ENCODE measurements at regions not wholly inside any gene's neighbourhood (a gene's known extent, or its start where the extent isn't known, plus 50 kb on each side); places are given as distances from the start of the nearest gene placed in this dataset.
"Not testable (repeated sequence)": the region's sequence is repeated elsewhere in the genome, so short reads cannot be mapped to it uniquely, and the experiment has no call there.

DNA sequence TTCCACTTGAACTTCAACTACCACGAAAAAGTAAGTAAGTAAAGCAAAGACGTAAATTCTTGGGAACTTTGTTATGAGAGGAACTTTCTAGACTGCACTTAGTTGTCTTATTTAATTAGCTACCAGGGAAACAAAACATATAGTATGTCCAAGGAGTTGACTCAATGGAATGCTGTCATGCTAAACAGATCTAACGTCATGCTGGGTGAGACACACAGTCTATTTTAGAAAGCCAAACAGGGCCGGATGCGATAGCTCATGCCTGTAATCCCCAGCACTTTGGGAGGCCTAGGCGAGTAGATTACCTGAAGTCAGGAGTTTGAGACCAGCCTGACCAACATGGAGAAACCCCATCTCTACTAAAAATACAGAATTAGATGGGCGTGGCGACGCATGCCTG is 140.6 kb upstream of the RRN3 start:
- TF ChIP-seq, protein P1, sequence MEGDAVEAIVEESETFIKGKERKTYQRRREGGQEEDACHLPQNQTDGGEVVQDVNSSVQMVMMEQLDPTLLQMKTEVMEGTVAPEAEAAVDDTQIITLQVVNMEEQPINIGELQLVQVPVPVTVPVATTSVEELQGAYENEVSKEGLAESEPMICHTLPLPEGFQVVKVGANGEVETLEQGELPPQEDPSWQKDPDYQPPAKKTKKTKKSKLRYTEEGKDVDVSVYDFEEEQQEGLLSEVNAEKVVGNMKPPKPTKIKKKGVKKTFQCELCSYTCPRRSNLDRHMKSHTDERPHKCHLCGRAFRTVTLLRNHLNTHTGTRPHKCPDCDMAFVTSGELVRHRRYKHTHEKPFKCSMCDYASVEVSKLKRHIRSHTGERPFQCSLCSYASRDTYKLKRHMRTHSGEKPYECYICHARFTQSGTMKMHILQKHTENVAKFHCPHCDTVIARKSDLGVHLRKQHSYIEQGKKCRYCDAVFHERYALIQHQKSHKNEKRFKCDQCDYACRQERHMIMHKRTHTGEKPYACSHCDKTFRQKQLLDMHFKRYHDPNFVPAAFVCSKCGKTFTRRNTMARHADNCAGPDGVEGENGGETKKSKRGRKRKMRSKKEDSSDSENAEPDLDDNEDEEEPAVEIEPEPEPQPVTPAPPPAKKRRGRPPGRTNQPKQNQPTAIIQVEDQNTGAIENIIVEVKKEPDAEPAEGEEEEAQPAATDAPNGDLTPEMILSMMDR (IDR thresholded peaks at IDR 0.05; ENCODE audit: low read depth, low read length, missing input control) = not testable (repeated sequence)
- TF ChIP-seq, protein P2, sequence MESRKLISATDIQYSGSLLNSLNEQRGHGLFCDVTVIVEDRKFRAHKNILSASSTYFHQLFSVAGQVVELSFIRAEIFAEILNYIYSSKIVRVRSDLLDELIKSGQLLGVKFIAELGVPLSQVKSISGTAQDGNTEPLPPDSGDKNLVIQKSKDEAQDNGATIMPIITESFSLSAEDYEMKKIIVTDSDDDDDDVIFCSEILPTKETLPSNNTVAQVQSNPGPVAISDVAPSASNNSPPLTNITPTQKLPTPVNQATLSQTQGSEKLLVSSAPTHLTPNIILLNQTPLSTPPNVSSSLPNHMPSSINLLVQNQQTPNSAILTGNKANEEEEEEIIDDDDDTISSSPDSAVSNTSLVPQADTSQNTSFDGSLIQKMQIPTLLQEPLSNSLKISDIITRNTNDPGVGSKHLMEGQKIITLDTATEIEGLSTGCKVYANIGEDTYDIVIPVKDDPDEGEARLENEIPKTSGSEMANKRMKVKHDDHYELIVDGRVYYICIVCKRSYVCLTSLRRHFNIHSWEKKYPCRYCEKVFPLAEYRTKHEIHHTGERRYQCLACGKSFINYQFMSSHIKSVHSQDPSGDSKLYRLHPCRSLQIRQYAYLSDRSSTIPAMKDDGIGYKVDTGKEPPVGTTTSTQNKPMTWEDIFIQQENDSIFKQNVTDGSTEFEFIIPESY (IDR thresholded peaks at IDR 0.05) = not testable (repeated sequence)
- TF ChIP-seq JUND (IDR thresholded peaks at IDR 0.05); TAF1 (conservative IDR thresholded peaks at IDR 0.05); YY1 (IDR thresholded peaks at IDR 0.05); FOXA2 (IDR thresholded peaks at IDR 0.05); EGR1 (IDR thresholded peaks at IDR 0.05; ENCODE audit: low read depth in 2 of 2); GABPA (IDR thresholded peaks at IDR 0.05 in 1 of 2, conservative IDR thresholded peaks at IDR 0.05 in 1 of 2); SP1 (IDR thresholded peaks at IDR 0.05); FOXA1 (IDR thresholded peaks at IDR 0.05); RAD21 (IDR thresholded peaks at IDR 0.05); HNF4A (conservative IDR thresholded peaks at IDR 0.05): not testable (repeated sequence)
- TF ChIP-seq, protein P3, sequence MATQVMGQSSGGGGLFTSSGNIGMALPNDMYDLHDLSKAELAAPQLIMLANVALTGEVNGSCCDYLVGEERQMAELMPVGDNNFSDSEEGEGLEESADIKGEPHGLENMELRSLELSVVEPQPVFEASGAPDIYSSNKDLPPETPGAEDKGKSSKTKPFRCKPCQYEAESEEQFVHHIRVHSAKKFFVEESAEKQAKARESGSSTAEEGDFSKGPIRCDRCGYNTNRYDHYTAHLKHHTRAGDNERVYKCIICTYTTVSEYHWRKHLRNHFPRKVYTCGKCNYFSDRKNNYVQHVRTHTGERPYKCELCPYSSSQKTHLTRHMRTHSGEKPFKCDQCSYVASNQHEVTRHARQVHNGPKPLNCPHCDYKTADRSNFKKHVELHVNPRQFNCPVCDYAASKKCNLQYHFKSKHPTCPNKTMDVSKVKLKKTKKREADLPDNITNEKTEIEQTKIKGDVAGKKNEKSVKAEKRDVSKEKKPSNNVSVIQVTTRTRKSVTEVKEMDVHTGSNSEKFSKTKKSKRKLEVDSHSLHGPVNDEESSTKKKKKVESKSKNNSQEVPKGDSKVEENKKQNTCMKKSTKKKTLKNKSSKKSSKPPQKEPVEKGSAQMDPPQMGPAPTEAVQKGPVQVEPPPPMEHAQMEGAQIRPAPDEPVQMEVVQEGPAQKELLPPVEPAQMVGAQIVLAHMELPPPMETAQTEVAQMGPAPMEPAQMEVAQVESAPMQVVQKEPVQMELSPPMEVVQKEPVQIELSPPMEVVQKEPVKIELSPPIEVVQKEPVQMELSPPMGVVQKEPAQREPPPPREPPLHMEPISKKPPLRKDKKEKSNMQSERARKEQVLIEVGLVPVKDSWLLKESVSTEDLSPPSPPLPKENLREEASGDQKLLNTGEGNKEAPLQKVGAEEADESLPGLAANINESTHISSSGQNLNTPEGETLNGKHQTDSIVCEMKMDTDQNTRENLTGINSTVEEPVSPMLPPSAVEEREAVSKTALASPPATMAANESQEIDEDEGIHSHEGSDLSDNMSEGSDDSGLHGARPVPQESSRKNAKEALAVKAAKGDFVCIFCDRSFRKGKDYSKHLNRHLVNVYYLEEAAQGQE (IDR thresholded peaks at IDR 0.05) = not testable (repeated sequence)
- TF ChIP-seq, protein P4, sequence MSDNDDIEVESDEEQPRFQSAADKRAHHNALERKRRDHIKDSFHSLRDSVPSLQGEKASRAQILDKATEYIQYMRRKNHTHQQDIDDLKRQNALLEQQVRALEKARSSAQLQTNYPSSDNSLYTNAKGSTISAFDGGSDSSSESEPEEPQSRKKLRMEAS (IDR thresholded peaks at IDR 0.05) = not testable (repeated sequence)

Measured in liver (tissue), 3 donors.